OCI-LY3 (cell line): ENCODE measurements at regions not wholly inside any gene's neighbourhood (a gene's known extent, or its start where the extent isn't known, plus 50 kb on each side); places are given as distances from the start of the nearest gene placed in this dataset.

Source experiments
- H2AFZ ChIP-seq: fragments of 200-600, 300-600 bp; shearing (Covaris generic); 2 replicates; pipeline ENCODE4 v1.6.0; 2014; ENCODE audit warnings: antibody characterized with exemption, low read depth, low read length
- H3K27ac ChIP-seq: fragments of 200-600, 300-600 bp; sonication (generic); 2 replicates; pipeline ENCODE4 v1.5.1; 2014; ENCODE audit warnings: mild to moderate bottlenecking, low read length, moderate library complexity, mixed read lengths
- H3K27me3 ChIP-seq: fragments of 200-600, 300-600 bp; sonication (generic); 2 replicates; pipeline ENCODE4 v1.6.1; 2014; ENCODE audit warnings: low read depth, low read length, mixed read lengths
- H3K36me3 ChIP-seq: fragments of 200-600, 300-600 bp; sonication (generic); replicated peaks from 2 replicates; pipeline ENCODE3; 2014; ENCODE audit warnings: low read depth, low read length, mixed read lengths
- H3K4me1 ChIP-seq: fragments of 300-600, 200-600 bp; sonication (generic); 2 replicates; pipeline ENCODE4 v1.6.1; 2014; ENCODE audit warnings: low read length, mixed read lengths
- H3K4me2 ChIP-seq: fragments of 200-600, 300-600 bp; sonication (generic); 2 replicates; pipeline ENCODE4 v1.6.1; 2014; ENCODE audit warnings: low read length, mixed read lengths
- H3K4me3 ChIP-seq: fragments of 300-600, 200-600 bp; sonication (generic); 2 replicates; pipeline ENCODE4 v1.5.1; 2014; ENCODE audit warnings: antibody characterized with exemption, mild to moderate bottlenecking, low read length, moderate library complexity
- H3K79me2 ChIP-seq: fragments of 300-600, 200-600 bp; shearing (Covaris generic); 2 replicates; pipeline ENCODE4 v1.6.1; 2014; ENCODE audit warnings: mild to moderate bottlenecking, low read length, mixed read lengths
- H3K9ac ChIP-seq: fragments of 300-600, 200-600 bp; shearing (Covaris generic); 2 replicates; pipeline ENCODE4 v1.6.0; 2014; ENCODE audit warnings: mild to moderate bottlenecking, low read length, moderate library complexity
- H3K9me3 ChIP-seq: fragments of 200-600, 300-600 bp; shearing (Covaris generic); 2 replicates; pipeline ENCODE4 v1.6.1; 2014; ENCODE audit warnings: low read length, mixed read lengths; ENCODE audit not compliant: insufficient read depth
- H4K20me1 ChIP-seq: fragments of 200-600, 300-600 bp; sonication (generic); 2 replicates; pipeline ENCODE4 v1.6.1; 2016; ENCODE audit warnings: low read length, mixed read lengths; ENCODE audit not compliant: insufficient read depth
- EZH2phosphoT487 ChIP-seq: fragments of 200-600 bp; shearing (Covaris generic); IDR thresholded peaks from 2 replicates; pipeline ENCODE4 v1.6.1; 2018; ENCODE audit warnings: antibody characterized with exemption, mixed run types, low read depth
- TF ChIP-seq, protein P1 (sequence below): fragments of 200-600, 300-600 bp; sonication (generic); IDR thresholded peaks from 2 replicates; pipeline ENCODE4 v1.5.1; 2014; ENCODE audit warnings: antibody characterized with exemption, low read length, low read depth

DNA sequence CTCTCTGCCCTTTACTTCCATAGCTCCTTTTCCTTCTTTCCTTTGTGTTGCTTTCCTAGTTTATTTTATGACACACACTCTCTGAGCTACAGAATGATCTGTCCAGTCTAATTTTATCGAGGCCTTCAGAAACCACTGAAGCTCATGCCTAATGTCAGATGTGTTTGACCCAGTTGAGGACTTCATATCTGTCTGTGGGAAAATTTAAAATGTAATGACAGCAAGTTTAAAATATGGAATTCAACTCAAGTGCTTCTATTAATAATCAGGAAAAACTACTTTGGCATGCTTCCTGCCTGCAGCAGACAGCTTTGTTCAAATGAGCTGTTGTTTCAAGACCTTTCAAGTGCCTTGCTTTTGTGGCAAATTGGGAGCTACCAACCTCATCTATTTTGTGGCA, 261.8 kb upstream of the MTNR1B start:
- Histone ChIP-seq H2AFZ (no peak overlapping the region), H3K27me3 (no peaks in the 10 kb centered on the region), H3K9ac (no peak overlapping the region), H3K79me2 (no peaks in the 10 kb centered on the region), H3K27ac (no peak overlapping the region), H3K36me3 (no peaks in the 10 kb centered on the region), H3K9me3 (no peaks in the 10 kb centered on the region), H4K20me1 (no peaks in the 10 kb centered on the region), H3K4me3 (no peak overlapping the region), H3K4me2 (no peak overlapping the region), H3K4me1 (no peaks in the 10 kb centered on the region)
- no peak for TF ChIP-seq EZH2phosphoT487
- TF ChIP-seq, protein P1, sequence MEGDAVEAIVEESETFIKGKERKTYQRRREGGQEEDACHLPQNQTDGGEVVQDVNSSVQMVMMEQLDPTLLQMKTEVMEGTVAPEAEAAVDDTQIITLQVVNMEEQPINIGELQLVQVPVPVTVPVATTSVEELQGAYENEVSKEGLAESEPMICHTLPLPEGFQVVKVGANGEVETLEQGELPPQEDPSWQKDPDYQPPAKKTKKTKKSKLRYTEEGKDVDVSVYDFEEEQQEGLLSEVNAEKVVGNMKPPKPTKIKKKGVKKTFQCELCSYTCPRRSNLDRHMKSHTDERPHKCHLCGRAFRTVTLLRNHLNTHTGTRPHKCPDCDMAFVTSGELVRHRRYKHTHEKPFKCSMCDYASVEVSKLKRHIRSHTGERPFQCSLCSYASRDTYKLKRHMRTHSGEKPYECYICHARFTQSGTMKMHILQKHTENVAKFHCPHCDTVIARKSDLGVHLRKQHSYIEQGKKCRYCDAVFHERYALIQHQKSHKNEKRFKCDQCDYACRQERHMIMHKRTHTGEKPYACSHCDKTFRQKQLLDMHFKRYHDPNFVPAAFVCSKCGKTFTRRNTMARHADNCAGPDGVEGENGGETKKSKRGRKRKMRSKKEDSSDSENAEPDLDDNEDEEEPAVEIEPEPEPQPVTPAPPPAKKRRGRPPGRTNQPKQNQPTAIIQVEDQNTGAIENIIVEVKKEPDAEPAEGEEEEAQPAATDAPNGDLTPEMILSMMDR = no peak

GRCh38 chr11:92709329-92709728, 260.1 kb upstream of the MTNR1B start:
- no peak overlapping the region for H3K4me3 ChIP-seq

DNA sequence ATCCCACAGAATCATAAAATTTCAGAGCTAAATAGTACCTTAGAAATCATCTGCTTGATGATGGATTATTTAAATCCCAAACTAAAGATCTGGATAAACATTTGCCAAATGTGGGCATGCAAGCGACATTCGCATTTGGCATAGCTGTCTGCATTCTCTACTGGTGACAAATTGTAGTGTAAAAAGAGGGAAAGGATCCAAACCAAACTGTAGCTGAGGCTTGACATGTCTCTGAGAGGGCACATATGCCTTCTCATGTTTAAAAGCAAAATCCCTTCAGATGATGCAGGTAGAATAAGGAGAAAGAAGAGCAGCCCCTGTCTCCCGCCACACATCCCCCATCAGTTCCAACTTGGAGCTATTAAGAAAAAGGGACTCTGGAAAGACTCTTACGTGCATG, 257.5 kb upstream of the MTNR1B start:
- no peaks in the 10 kb centered on the region for H3K27me3 ChIP-seq
- no peak for TF ChIP-seq EZH2phosphoT487
- TF ChIP-seq, protein P1 = no peak
- no peaks in the 10 kb centered on the region for H3K9me3 ChIP-seq
- no peaks in the 10 kb centered on the region for H3K79me2 ChIP-seq
- no peak overlapping the region for H3K4me3 ChIP-seq
- H3K4me2 ChIP-seq = no peak overlapping the region
- no peak overlapping the region for H2AFZ ChIP-seq
- no peak overlapping the region for H3K9ac ChIP-seq
- no peaks in the 10 kb centered on the region for H3K36me3 ChIP-seq
- H4K20me1 ChIP-seq = no peaks in the 10 kb centered on the region
- no peak overlapping the region for H3K27ac ChIP-seq
- H3K4me1 ChIP-seq = no peaks in the 10 kb centered on the region

More at GRCh38 chr11:92709329-92709728, 260.1 kb upstream of the MTNR1B start:
- Histone ChIP-seq H3K9me3 (no peaks in the 10 kb centered on the region), H3K27me3 (no peaks in the 10 kb centered on the region), H4K20me1 (no peaks in the 10 kb centered on the region), H3K4me1 (no peaks in the 10 kb centered on the region), H3K36me3 (no peaks in the 10 kb centered on the region), H3K4me2 (no peak overlapping the region), H3K79me2 (no peaks in the 10 kb centered on the region), H3K9ac (no peak overlapping the region), H3K27ac (no peak overlapping the region), H2AFZ (no peak overlapping the region)
- TF ChIP-seq EZH2phosphoT487 = no peak
- TF ChIP-seq, protein P1 = no peak

DNA sequence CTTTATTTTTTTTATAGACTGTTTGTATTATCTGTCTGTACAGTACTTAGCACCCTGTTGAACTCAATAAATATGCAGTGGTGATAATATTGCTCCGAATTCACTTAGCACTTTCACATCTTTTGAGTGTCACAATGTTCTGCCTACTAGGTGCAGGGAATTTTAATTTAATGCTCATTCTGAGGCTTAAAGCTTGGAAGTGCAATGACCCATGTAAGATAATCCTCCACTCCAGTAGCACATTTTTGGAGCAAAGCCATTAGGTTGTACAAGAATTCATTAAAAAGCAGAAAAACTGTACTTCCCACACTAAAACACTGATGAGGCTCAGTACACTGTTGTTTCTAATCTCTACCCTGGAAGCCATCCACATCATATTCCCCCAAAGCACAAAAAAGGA, 255.3 kb upstream of the MTNR1B start:
- no peak overlapping the region for H3K4me2 ChIP-seq
- no peaks in the 10 kb centered on the region for H3K4me1 ChIP-seq
- H3K4me3 ChIP-seq = no peak overlapping the region
- H3K9me3 ChIP-seq = no peaks in the 10 kb centered on the region
- no peak overlapping the region for H3K9ac ChIP-seq
- H2AFZ ChIP-seq = no peak overlapping the region
- H4K20me1 ChIP-seq = no peaks in the 10 kb centered on the region
- H3K79me2 ChIP-seq = no peaks in the 10 kb centered on the region
- H3K36me3 ChIP-seq = no peaks in the 10 kb centered on the region
- TF ChIP-seq, protein P1 = no peak
- TF ChIP-seq EZH2phosphoT487 = no peak
- H3K27ac ChIP-seq = no peak overlapping the region
- H3K27me3 ChIP-seq = no peaks in the 10 kb centered on the region
